ENCODE measurements at regions not wholly inside any gene's neighbourhood (a gene's known extent, or its start where the extent isn't known, plus 50 kb on each side); places are given as distances from the start of the nearest gene placed in this dataset.
"Not testable (repeated sequence)": the region's sequence is repeated elsewhere in the genome, so short reads cannot be mapped to it uniquely, and the experiment has no call there.

DNA sequence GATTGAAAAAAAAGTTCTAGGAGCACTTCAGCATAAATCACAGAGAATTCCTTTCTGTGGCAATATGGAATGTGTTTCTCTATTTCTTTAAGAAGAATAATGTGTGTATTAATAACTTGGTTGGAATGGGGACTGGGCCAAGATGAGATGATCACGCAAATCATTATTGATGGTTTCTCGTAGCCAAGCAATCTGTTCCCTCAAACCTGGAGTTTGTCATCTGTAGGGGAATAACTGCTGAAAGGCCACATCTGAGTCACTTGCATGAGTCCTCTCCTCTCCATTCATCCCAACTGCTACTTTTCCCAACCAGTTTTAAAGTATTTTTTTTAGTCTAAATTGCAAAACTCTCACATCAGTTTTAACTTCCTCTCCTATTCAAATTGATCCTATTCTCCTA is 480.4 kb downstream of the PLPP3 start:
- FAIRE-seq = no peak

DNA sequence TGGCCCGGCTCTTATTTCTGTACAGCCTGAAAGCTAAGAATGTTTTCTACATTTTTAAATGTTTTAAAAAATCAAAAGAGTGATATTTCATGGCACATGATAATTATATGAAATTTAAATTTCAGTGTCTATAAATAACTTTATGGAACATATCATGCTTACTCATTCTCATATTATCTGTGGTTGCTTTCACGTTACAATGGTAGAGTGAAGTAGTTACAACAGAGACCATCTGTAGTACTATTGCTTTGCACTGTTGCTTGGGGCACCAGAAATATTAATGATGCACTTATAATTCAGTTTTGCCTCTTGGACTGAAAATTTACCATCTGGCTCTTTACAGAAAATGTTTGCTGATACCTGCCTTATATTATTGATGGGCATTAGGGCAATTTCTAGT is 481.6 kb downstream of the PLPP3 start:
- no peak for FAIRE-seq

GRCh38 chr1:56095696-56096665 is 483.4 kb downstream of the PLPP3 start:
- FAIRE-seq = no peak

DNA sequence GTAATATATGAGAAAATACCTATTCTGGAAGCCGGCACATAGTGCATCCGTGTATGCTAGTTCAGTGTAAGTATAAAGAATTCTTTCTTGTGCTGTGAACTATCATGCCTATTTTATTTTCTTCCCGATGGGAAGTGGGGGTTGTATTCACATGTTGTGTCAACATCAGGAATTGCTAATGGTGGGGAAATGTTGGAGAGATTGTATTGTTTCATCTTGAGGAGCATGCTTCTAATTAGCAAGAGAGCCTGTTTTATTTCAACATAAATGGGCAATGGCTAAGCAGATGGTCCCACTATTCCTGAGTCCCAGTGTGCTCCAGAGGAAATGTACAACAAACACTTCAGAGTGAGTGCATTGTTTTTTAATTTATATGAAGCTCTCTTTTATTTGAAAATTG is 485.2 kb downstream of the PLPP3 start:
- FAIRE-seq = peak; percentile 99

- FAIRE-seq = peak; percentile 70
These were observed 486.4 kb downstream of the PLPP3 start for GRCh38 chr1:56092684-56093570.

DNA sequence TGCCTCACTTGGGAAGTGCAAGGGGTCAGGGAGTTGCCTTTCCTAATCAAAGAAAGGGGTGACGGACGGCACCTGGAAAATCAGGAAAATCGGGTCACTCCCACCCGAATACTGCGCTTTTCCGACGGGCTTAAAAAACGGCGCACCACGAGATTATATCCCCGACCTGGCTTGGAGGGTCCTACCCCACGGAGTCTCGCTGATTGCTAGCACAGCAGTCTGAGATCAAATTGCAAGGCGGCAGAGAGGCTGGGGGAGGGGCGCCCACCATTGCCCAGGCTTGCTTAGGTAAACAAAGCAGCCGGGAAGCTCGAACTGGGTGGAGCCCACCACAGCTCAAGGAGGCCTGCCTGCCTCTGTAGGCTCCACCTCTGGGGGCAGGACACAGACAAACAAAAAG is 489.5 kb downstream of the PLPP3 start:
- not testable (repeated sequence) for FAIRE-seq

DNA sequence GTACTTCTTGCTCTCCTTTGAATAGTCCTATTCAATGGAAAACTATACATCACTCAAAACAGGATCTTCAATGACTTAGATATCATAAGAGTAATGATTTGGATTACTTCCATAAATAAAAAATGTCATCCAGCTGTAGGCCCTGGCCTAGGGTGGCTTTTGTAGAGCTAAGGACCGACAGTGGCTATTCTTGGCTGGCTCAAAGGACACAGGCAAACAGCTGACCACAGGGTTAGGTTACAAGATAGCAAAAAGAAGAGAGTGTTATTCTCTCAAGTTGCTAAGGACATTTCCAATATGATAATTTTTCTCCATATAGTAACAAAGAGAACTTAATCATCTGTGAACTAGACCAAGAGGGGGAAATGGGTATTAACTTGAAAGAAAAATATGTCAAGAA is 495.1 kb downstream of the PLPP3 start:
- no peak for FAIRE-seq

DNA sequence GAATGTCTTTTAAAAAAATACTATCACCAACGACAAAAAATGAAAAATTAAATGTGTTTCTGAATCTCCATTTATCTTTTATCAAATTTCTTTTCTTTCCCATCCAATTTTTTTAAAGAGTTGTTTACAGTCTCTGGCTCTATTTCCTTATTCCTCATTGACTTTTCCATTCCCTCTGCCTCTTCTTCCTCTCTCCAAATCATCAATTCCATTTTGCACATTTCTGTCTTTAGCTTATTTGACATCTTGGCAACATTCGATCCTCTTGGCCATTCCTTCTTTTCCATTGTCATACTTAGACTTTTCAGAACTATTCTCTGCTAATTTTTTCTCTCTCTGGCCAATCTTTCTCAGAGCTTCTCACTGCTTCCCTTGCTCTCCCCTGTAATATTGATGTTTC is 497.6 kb downstream of the PLPP3 start:
- no peak for FAIRE-seq

DNA sequence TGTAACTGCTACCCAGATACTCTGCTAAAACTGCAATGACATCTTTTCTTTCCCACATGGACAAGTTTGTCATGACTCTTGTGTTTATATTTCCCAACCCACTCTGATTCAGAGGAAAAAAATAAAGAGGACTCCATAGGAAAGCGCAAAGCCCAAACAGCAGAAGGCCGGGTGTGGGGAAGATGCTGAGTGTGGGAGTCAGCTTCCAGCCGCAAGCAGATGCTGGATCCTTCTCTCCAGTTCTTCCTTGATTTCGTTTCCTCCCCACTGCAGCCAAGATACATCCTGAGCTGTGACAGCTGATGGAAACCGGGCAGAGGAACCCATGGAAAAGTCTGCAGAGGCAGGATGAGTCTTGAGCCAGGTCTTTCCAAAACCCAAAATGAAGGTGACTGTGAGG is 498.2 kb downstream of the PLPP3 start:
- no peak for FAIRE-seq

- FAIRE-seq = no peak
These were observed 499.2 kb downstream of the PLPP3 start for GRCh38 chr1:56080123-56080522.

DNA sequence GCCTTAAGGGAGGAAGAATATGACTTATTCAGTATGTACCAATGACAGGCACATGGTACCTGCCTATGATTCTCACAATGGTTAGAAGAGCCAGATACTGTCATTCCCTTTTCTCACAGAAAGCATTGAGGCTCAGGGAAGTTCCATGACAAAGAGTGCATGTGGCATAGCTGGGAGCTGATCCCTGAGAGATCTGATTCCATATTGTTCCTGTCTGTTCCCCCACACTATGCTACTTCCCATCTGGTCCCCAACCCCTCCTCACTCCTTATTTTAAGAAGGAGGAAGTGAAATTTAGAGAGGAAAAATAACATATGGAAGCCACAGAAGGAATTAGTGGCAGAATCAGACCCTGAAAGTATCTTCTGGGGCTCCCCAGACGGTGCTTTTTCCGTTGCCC is 500.0 kb downstream of the PLPP3 start:
- FAIRE-seq = no peak

GRCh38 chr1:56077206-56077605 is 502.2 kb downstream of the PLPP3 start:
- no peak for FAIRE-seq

DNA sequence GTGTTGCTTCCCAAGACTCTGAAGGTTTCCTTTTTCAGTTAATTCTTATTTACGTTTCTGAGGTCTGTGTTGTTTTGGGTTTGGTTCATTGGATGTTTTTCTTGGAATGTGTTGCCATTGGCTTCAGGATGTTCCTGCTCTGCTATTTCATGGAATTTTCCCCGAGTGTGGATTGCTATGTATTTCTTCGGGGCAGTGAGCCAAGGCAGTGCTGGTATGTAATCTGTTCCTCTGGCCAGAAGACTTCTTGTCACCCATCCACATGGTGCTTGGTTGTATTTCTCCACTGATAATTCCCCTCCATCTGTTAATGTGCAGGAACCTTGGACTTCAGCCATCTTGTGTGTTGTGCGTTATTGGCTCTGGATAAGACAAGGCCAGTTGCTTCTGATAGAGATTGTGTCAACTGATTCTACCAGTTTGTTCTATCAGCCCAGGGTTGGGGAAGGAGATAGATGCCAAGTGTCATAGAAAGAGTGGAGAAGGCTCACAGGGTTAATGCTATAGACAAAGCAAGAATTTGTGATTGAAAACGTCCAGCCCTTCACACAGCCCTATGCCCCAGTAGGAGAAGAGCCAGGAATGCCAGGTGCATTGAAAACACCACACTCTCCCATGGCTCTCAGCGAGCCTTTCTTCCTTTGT is 505.2 kb downstream of the PLPP3 start:
- peak; percentile 96 for FAIRE-seq

DNA sequence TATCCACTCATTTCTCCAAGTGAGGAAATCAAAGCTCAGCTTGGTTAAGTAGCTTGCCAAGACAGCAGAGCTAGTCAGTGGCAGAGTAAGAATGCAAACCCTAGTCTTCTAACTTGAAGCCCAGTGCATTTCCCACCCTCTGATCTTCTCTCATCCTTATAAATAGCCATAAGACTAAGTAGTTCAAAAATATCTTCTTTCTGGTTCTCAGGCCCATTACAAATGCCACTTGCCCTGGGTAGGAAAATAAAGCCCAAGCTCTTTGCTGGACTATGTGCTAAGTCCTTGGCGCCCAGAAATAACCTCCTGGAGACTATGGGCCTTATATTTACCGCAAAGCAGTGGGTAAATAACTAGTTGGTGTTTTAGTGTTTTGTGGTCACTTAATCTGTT is 505.8 kb downstream of the PLPP3 start:
- FAIRE-seq = no peak

GRCh38 chr1:56073206-56073605 is 506.2 kb downstream of the PLPP3 start:
- no peak for FAIRE-seq

DNA sequence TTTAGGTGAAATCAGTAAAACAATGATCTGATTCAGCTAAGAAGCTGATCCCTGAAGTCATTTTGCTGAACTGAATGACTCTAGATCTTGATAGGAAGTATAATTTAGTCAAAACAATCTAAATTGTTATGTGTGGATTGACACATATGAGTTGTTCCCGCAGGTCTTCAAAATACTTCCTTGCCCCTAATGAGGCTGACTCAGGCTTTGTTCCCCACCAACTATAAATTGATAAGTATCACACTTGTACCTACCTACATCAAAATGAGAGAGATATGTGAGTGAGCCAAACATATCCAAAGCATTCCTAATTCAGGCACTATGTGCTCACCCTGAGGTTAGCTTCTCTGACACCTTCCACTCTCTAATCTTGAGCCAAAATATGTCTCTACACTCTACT is 507.1 kb downstream of the PLPP3 start:
- no peak for FAIRE-seq

DNA sequence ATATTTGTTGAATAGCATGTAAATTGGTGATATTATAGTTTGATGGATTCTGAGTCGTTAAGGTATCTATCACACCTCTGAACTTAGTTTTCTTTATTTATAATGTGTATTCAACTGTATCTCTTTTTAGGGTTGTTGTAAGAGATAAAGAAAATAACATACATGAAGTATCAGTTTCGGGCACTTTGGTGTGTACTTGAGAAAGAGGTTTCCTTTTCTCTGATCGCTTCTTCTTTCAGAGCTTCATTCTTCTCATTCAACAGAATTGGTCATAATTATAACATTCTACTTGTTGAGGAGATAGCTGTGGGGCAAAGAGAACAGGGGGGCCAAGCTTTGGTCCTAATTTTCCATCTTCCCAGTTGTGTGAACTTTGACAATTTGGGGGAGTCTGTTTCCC is 508.0 kb downstream of the PLPP3 start:
- FAIRE-seq = peak; percentile 29

DNA sequence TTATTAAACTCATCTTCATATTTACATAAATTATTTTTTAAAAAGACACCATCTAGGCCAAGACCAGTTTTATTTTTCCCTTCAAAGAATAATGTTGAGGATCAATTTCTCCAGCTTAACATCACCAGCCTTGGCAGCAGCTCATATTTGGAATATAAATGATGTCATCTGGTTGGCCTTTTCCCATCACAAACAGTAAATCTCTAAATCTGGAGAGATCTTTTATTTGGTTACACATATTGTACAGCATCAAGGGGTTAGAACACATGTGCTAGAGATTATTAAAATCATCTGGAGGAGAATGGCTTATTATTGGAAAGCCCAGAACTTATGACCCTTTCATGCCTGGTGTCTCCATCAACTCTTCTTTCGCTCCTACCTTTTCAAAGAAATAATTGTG is 508.8 kb downstream of the PLPP3 start:
- FAIRE-seq = peak; percentile 97

DNA sequence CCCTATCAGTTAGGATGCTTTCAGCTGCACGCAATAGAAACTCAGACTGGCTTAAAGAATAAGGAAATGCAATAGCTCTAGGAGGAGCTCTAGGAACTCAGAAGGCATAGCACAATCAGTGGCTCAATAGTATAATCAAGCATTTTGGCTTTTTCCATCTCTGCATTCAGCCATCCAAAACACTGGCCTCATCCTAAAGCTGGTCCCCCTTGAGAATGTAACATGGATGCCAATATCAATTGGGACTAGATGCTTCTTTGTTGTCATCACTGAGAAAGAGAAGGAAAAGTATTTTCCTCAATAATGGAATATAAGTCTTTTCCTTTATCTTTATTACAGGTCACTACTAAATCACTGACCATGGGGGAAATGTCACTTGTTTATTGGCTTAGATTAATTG is 509.5 kb downstream of the PLPP3 start:
- FAIRE-seq = no peak

GRCh38 chr1:56068908-56069307 is 510.5 kb downstream of the PLPP3 start:
- no peak for FAIRE-seq

DNA sequence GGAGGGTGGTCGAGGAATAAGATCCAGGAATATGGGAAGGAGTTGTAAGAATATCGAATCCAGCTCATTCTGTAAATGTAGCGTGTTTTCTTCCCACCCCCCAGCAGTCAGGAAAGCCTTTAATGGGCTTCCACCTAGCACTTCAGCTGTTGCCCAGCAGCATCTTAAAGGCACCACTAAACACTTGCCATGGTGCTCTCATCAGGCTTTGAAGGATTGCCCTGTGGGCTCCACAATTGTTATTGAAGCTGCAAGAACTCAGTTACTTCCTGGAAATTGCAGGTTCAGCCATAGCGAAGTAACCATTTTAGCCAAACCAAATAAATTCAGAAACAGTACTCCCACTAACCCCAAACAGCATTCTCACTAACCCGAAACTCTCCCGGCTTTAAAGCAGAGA is 511.2 kb downstream of the PLPP3 start:
- no peak for FAIRE-seq

GRCh38 chr1:56065729-56066128 is 513.6 kb downstream of the PLPP3 start:
- no peak for FAIRE-seq

DNA sequence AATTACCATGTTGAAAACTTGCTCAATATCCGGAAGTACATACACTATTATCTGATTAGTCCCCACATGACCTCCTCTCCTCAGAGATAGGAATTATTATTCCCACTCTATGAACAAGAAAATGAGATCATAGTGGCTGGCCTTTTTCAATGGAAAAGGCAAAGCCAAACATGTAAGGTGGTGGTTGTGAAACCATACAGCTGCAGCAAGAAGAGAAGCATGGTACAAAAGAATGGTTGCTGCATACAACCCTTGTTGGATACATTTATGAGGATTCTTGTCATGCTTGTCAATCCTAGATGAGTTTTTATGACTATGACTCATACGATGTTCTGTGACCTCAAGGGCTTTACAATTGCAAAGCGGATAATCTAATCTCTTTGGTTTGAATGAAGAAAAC is 514.7 kb downstream of the PLPP3 start:
- FAIRE-seq = no peak
